ENCODE measurements at regions not wholly inside any gene's neighbourhood (a gene's known extent, or its start where the extent isn't known, plus 50 kb on each side); places are given as distances from the start of the nearest gene placed in this dataset.
"Not testable (repeated sequence)": the region's sequence is repeated elsewhere in the genome, so short reads cannot be mapped to it uniquely, and the experiment has no call there.

DNA sequence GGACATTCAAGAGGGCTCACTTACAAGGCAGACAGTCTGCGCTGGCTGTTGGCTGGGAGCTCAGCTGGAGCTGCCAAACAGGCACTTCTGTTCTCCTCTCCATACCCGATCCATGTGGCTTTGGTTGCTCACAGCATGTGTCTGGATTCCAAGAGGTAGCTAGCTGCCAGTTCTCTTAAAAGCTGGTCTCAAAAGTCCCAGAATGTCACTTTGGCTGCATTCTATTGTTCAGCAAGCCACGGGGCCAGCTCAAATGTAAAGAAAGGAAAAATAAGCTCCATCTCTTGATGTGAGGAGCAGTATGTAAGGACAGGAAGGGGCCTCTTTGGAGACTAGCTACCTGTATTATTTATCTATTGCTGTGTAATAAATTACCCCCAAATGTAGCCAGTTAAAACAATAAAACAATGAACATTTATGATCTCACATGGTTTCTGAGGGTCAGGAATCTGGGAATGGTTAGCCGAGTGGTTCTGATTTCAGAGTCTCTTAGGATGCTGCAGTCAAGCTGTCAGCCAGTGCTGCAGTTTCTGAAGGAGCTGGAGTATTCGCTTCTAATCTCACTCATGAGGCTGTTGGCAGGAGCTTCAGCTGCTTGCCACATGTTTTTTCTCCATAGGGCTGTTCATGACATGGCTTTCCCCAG is 112.7 kb upstream of the CLINT1 start:
- DNase-seq: peak; percentile 79

DNA sequence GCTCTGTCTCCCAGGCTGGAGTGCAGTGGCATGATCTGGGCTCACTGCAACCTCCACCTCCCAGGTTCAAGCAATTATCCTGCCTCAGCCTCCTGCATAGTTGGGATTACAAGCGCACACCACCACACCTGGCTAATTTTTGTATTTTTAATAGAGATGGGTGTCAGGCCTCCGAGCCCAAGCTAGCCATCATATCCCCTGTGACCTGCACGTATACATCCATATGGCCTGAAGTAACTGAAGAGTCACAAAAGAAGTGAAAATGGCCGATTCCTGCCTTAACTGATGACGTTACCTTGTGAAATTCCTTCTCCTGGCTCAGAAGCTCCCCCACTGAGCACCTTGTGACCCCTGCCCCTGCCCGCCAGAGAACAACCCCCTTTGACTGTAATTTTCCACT is 109.6 kb upstream of the CLINT1 start:
- DNase-seq: not testable (repeated sequence)

DNA sequence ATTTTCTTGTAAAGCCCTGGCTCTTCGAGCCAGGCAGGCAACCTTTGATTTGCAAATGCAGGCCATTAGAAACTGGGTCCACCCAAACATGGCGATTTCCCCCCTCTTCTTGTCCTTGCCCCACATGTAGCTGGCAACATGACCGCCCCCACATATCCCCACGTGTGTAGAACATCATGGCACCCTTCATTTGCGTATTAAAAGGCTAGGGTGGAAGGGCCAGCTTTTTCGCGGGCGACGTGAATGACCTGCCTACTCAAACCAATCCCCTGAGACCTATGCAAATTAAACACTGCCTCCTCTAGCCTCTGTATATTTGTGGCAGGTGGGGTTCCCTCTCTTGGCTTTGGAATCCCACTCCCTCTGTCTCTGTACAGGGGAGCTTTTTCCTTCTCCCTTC is 107.0 kb upstream of the CLINT1 start:
- DNase-seq: no peak

DNA sequence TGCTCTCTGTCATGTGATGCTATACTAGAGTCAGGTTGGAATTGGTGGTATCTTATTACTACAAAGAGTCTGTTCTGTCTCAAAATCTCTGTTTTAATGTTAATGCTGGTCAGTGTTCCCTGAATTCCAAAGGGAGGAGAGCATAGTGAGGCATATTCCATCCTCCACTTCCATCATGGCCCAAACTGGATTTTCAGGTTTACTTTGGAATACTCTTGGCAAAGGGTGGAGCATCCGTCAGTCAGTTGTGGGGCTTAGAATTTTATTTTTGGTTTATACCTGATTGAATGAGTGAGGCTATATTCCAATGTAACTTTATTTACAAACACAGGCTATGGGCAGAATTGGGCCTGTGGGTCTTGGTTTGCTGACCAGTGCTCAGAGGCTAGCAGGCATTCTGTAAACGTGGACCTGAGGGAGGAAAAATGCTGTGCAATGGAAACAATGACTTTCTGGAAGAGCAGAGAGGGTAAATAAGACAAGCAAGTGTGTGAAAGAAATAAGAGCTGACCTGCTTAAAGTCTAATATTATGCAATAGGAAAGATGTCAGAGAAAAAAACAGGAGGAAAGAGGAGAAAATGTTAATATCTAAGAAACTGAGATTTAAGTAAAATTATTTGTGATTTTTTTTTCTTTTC is 106.2 kb upstream of the CLINT1 start:
- DNase-seq: no peak

DNA sequence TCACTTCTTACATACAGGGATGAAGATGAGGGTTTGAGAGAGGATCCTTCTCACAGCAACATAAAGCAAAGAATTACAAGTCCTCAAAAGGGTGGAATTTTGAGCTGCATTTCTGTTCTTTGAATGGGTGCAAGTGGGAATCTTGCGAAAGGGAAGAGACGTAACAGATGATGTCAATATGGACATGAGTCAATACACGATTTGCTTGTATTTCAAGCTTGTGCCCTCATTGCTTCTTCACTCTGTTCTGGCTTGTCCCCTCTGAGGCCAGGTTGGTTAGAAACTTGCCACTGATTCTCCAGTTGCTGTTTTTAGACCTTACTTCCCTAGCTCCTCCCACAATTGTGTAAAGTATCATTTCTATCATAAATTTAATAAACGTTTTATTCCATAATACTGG is 104.8 kb upstream of the CLINT1 start:
- no peak for DNase-seq

DNA sequence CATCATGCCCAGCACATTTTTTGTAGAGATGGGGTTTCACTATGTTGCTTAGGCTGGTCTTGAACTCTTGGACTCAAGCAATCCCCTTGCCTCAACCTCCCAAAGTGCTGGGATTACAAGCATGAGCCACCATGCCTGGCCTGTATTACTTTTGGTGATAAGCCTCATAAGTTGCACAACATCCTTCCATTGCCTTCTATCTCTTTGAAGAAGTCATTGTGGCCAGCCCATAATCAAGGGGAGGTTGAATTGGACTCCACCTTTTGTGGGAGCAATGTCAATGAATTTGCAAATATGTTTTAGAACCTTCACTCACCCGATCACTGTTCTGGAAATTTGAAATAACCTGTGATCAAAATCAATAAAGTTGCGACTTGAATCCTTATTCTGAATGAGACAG is 104.3 kb upstream of the CLINT1 start:
- no peak for DNase-seq

DNA sequence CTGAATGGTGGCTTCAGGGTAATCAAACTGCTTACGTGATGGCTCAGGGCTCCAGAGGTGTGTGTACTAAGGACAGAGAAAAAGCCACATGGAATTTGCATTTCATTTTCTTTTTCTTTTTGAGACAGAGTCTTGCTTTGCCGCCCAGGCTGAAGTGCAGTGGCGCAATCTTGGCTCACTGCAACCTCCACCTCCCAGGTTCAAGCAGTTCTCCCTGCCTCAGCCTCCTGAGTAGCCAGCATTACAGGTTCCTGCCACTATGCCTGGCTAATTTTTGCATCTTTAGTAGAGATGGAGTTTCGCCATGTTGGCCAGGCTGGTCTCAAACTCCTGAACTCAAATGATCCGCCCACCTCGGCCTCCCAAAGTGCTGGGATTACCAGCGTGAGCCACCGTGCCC is 103.7 kb upstream of the CLINT1 start:
- DNase-seq: not testable (repeated sequence)

DNA sequence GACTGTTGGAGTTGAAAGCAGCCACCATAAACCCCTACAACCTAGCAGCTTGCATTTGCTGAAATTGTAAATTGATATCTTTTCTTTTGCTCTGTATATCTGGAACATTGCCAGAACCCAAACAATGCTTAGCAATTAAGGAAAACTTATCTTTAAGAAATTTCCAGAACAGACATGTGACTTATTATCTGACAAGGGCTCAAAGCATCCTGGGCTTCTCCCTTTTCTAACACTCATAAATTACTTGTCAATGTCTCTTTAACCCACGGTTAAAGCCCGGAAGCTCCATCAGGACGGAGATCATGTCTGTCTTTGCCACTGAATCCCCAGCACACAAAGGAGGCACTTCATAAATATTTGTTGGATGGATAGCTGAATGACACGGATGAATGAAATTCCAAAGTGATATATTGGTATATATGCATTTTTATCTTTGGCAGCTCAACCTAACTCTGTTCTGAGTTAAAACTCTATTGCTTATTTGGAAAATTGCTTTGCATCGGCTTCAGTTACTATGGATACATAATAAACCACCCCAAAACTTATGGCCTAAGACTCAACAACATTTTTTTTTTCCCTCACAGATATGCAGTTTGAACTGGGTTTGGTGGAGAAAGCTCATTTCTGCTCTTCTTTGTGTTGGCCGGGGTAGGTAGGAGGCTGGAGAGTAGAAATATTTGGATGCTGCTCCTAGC is 103.1 kb upstream of the CLINT1 start:
- DNase-seq: peak; percentile 51

DNA sequence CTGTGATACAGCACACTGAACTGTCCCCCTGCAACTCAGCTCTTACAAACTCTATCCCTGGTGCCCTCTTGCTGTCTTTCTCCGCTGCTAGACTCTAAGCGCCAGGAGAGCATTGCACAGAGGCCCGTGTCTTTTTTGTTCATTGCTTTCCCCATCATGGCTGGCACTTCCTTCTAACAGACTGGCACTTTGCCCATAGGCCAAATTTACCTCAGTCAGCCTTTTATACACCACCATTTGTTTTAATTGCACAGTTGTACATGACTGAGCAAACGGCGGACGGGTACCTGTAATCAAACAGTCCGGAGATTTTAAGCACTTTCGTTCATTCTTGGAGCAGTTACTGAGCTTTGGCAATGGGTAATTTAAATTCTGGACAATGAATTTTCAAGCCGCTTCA is 102.2 kb upstream of the CLINT1 start:
- no peak for DNase-seq

DNA sequence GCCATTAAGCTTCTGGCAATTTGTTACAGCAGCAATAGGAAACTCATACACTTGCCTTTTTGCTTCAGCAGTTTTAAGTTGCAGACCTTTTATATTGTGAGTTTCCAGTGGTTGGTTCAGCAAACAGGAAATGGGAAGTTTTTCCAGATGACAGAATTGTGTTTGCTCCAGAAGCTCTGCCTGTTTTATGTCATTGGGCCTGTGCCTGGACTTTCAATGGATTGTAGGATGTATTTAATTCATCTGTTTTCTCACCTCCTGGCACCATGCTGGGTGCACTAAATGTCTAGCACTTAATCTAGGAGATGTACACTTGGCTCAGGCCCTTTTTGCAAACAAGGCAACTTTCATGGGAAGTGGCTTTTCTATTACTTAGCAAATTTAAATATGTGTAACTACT is 100.4 kb upstream of the CLINT1 start:
- peak; percentile 32 for DNase-seq

DNA sequence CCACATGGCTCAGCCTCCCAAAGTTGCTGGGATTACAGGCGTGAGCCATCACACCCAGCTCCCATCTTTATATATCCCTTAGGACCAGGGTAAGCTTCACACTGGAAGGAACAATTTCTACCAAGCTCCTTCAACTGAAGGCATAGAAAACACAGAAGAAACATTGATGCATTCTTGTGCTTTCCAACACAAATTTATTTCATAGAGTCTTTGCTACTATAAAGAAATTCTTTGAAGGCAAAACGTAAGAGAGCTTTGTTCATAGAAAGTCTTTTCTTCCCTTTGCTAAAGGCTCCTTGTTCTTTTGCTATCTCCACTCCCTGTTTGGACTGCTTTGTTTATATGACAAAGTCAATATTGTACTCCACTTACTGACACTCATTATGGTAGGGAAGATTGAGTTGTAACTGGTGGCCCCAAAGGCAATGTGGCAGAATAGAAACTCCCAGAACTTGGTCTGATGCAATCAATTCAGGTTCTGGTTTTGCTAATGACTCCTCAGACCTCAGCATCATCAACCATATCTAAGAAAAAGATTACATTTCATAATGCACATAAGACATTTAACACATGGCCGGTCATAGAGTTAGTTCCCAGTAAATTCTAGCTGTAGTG is 97.4 kb upstream of the CLINT1 start:
- no peak for DNase-seq

DNA sequence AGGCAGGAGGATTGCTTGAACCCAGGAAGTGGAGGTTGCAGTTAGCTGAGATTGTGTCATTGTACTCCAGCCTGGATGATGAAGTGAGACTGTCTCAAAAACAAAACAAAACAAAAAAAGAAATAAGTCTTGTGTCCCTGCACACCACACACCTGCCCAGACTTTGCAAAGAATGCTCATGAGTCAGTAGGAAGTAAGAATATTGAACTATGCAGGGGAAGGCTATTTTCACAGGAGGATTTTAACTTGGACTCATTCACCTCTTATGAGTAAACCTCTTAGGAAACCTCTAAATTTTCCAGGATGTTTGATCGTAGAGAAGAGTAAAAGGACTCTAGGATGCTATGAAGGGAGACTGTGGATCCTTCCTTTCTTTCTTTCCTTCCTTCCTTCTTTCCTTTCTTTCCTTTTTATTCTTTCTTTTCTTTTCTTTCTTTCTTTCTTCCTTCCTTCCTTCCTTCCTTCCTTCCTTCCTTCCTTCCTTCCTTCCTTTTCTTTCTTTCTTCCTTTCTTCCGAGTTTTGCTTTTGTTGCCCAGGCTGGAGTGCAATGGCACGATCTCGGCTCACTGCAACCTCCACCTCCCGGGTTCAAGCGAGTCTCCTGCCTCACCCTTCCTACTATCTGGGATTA is 96.7 kb upstream of the CLINT1 start:
- no peak for DNase-seq

DNA sequence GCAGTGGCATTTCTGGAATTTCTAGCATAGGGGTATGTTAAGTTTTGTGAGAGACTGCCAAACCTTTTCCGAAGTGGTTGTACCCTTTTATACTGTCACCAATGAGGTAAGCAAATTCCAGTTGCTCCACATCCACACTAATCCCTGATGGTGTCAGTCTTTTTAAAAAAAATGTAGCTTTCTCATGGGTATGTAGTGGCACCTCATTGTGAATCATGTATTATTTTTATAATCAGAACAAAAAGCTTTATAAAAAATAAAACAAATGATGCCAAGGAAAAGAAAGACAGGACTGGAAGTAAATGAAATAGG is 93.4 kb upstream of the CLINT1 start:
- DNase-seq: no peak

DNA sequence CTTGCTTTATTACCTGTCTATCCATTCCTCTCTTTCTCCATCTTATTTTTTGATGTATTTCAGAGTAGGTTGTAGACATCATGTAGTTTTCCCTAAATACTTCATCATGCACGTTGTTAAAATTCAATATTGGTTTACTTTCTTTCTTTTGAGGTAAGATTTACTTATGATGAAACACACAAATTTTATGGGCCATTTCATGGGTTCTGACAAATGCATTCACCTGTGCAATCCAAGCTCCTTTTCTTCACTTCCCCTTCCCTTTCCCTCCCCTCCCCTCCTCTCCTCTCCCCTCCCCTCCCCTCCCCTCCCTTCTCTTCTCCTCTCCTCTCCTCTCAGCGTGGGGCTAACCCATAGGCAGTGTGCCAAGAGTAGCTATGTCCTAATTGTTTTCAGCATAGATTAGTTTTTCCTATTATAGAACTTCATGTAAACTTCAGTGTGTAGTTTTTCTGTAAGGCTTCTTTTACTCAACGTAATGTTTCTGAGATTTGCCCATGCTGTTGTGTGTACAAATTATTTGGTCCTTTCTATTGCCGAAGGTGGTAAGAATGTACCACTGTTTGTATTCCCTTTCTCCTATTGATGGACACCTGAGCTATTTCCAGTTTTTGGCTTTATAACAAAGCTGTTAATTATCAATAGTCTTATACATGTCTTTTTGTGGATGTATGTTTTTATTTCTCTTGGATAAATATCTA is 92.9 kb upstream of the CLINT1 start:
- DNase-seq: no peak

DNA sequence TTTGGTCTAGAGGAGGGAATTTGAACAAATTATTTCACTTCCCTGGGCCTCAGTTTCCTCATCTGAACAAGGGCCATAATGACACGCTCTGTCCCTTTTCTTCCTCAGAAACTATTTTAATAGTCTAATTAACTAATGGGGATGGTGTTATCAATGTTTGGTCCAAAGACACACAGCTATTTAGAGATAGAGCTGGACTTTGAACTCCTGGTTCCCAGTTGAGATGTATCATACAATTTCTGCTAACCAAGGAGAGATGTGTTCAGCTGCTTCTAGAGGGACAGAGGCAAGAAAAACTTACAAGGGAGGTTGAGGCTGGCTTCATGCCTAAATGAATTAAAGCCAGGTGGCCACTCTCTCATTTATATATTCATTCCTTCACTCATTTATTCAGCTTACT is 90.6 kb upstream of the CLINT1 start:
- no peak for DNase-seq

DNA sequence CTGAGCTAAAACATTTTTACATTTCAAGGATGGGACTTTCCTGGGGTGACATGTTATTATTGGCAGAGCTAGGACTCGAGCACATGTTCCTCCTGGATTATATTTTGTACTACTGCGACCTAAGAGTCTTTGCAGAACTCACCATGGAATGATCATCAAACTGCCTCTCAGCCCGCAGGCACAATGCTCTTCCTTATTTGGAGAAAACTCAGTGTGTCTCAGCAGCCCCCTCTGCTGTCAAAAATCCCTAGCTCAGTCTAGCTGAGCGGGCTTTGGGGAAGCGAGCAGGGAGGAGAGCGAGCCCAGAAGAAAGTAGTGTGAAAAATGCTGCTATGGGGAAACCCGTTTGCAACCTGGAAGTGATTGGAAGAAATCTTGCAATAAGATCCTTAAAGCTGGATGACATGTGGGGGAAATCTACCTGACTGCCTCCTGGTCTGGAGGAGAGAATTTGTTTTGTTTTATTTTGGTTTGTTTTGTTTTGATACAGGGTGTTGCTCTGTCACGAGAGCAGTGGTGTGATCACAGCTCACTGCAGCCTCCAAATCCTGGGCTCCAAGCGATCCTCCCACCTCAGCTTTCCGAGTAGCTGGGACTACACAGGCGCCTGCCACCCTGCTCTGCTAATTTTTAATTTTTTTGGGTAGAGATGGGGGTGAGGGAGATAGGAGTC is 89.9 kb upstream of the CLINT1 start:
- DNase-seq: peak; percentile 97

DNA sequence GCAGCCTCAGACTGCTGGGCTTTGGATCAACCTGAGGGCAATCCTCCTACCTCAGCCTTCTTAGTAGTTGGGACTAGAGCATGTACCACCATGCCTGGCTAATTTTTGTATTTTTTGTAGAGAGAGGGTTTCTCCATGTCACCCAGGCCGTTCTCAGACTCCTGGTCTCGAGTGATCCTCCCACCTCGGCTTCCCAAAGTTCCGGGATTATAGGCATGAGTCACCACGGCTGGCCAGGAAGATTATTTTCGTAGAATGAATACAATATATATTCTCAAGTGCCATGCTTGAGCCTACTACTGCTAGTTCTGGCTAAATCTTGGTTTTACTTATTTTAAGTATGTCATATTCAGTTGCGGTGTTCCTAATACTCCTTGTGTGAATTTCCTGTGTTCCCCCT is 88.2 kb upstream of the CLINT1 start:
- no peak for DNase-seq

DNA sequence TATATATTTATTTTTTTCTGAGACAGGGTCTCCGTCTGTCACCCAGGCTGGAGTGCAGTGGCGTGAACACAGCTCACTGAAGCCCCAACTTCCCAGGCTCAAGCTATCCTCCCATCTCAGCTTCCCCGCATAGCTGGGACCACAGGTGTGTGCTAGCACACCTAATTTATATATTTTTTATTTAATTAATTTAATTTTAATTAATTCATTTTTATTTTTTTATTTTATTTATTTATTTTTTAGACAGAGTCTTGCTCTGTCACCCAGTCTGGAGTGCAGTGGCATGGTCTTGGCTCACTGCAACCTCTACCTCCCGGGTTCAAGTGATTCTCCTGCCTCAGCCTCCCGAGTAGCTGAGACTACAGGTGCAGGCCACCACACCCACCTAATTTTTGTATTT is 86.9 kb upstream of the CLINT1 start:
- DNase-seq: not testable (repeated sequence)

DNA sequence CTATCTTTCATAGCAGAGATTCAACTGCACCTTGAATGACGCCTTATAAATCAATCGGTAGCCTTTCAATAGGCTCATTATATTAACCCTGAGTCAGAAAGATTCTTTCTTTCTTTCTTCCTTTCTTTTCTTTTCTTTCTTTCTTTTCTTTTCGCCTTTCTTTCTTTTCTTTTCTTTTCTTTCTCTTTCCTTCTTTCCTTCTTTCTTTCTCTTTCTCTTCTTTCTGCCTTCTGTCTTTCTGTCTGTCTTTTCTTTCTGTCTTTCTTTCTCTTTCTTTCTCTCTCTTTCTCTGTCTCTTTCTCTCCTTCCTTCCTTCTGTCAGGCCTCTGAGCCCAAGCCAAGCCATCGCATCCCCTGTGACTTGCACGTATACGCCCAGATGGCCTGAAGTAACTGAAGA is 86.0 kb upstream of the CLINT1 start:
- no peak for DNase-seq

DNA sequence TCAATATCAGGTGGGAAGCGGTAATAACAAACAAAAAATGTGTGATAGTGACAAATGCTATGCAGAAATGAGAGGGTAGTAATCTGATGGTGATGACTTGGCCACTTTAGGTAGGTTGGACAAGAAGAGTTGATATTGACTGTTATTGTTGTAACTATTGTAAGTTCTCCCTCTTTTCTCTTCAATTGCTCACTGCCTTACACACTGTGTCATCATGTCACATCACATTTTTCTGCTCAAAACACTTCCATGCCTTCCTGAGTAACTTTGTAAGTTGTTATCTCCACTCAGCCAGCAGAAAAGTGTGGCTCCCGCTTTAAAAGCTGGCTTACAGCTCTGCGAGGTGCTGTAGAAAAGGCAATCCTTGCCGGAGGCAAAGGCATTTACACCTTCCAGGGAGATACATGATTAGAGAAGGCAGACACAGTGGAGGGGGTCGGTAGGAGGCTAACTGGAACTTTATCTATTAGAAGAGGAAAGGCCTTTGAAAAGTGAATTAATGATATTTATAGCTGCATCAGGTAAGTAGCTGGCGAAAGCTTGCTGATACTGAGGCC is 85.2 kb upstream of the CLINT1 start:
- no peak for DNase-seq

DNA sequence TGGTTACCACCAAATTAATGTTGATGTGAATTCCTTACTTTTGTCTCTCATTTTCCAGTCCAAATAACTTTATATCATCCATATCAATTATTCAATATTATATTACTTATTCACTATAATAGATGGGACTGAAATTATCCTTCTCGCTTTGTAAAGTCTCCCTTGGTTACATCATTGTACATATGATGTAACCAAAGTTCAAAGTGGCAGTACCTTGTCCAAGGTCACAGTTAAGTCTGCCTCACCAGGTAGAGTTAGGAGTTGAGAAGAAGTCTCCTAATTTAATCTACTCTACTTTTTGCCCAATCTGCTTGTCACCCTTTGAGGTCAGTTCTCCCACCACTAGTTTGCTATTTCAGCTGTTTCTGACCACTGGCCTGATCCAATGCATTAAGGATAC is 83.7 kb upstream of the CLINT1 start:
- DNase-seq: no peak

DNA sequence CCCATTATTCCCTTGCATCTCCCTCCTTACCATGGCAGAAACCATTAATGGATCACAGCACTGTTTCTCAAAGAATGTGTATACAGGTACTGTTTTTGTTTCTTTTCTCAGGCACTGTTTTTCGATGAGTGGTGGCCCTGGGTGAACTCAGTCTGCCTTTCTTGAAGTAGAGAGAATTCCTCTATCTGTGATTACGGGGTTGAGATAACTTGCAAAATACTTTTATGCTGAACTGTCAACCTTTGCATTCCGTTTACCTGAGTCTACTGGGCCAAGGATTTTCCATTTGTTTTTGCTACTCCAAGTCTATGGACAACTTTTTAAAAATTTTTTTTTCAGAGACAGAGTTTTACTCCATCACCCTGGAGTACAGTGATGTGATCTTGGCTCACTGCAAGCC is 82.7 kb upstream of the CLINT1 start:
- no peak for DNase-seq

Measured in tongue (tissue), 1 donor.